ENCODE measurements at regions not wholly inside any gene's neighbourhood (a gene's known extent, or its start where the extent isn't known, plus 50 kb on each side); places are given as distances from the start of the nearest gene placed in this dataset.
"Not testable (repeated sequence)": the region's sequence is repeated elsewhere in the genome, so short reads cannot be mapped to it uniquely, and the experiment has no call there.

- no peak for DNase-seq (ENCODE audit: low read depth)
These were observed 701.7 kb upstream of the TMEM132C start for GRCh38 chr12:127565241-127565640.

DNA sequence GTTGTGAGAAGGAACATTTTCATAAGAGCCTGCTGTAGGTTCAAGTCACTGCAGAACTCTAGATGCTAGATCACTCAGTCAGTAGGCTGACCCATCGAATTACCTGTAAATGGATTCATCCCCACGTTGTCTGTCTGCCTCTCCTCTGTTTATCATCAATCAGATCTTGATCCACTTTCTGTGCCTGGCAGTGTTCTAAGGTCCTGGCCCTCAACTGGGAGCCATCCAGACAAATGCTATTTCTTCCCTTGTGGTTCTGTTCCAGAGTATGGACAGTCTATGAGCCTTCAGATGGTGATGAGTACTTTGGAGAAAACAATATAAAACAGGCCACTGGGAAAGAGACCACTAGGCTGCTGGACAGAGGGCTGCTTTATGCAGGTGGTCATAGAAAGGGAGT lies 699.4 kb upstream of the TMEM132C start:
- DNase-seq (ENCODE audit: low read depth) = no peak

DNA sequence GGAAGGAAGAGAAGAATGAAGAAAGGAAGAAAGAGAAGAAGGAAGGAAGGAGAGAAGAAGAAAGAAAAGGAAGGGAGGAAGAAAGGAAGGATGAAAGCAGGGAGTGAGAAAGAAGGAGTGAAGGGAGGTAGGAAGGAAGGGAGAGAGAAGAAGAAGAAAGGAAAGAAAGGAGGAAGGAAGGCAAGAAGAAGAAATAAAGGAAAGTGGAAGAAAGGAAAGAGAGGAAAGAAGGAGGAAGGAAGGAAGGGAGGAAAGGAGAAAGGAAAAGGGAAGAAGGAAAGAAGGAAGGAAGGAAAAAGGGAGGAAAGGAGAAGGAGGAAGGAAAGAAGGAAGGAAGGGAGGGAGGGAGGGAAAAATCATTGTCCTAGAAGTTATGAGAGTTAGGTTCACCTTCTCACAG lies 696.6 kb upstream of the TMEM132C start:
- no peak for DNase-seq (ENCODE audit: low read depth)

DNA sequence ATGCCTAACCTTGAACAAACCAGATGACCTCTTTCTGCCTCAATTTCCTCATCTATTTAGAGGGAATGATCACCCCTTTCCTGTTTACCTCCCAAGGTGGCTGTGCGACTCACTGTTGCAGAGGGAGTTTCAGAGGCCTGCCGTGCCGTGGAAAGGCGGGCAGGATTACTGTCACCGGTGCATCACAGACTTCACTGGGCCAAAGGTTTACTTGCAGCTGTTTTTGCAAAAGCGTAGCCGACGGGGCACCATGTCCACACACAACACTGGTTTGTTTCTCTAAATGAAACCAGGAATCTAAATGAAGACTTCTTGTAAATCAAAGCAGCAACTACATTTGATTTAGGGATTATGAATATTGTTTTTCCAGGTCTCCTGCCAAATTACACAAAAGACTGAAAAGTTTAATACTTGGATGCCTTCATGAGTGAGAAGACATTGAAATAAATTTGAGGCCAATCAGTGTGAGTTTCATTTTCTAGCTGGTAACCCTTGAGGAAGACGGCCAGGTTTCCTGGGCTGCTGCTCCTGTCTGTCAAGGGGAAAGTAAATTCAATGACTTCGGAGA lies 696.1 kb upstream of the TMEM132C start:
- DNase-seq (ENCODE audit: low read depth) = no peak

- DNase-seq (ENCODE audit: low read depth) = no peak
These were observed 695.4 kb upstream of the TMEM132C start for GRCh38 chr12:127571578-127571977.

- DNase-seq (ENCODE audit: low read depth) = no peak
These were observed 687.5 kb upstream of the TMEM132C start for GRCh38 chr12:127579446-127579845.

- DNase-seq (ENCODE audit: low read depth) = no peak
These were observed 684.9 kb upstream of the TMEM132C start for GRCh38 chr12:127582074-127582473.

GRCh38 chr12:127583041-127583440 lies 683.9 kb upstream of the TMEM132C start:
- no peak for DNase-seq (ENCODE audit: low read depth)

DNA sequence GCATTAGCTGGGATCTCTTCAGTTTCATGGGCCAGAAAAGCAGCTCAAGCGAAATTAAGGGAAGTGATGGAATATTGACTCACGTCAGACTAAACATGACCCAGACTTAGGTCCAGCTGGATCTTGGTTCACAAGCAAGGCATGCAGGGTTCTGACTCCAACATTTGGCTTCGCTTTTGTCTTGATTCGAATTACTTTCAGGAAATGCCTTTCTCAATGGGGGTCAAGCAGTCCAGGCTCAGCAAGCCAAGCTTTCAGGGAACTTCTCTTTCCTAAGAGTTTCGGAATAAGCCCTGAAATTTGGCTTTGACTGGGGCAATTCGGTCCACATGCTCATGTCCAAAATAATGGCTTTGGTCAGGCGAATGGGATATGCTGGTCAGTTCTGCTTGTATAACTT lies 678.7 kb upstream of the TMEM132C start:
- peak; percentile 87 for DNase-seq (ENCODE audit: low read depth)

DNA sequence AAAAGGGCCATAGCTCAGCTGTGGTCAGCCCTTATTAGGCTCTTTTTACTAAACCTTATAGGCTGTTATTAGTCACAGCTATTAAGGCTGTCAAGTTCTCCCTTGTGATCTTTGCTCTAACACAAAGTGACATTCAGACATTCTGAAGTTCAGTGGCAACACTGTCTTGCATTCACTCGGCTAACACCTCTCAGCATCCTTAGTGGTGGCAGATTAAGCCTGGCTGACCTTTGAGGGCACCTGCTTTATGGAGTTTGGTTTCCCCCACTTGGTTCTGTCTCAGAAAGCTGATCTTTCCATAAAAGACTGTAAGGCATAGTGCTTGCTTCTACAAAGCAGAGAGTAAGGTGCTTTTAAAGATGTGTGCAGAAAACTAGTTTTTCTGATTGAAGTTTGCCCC lies 677.4 kb upstream of the TMEM132C start:
- no peak for DNase-seq (ENCODE audit: low read depth)

GRCh38 chr12:127590868-127591267 lies 676.1 kb upstream of the TMEM132C start:
- DNase-seq (ENCODE audit: low read depth) = no peak

DNA sequence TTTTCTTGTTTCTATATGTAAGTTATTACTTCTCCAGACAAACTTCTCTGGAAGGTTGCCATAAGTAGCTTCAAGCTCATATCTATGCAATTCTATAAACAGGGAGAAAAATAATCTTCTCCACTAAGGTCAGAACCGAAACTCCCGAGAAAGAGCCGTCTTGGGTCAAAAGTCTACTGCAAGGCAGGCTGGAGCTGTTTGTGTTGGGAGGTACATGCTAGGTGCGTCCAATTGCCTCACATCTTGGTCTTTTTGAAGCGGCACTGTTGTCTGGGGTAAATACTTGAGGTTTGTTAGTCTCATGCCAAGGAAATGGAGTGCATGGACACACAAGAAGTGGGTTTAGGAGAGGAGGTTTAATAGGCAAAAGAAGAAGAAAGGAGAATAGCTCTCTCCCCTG lies 674.7 kb upstream of the TMEM132C start:
- DNase-seq (ENCODE audit: low read depth) = no peak

GRCh38 chr12:127594351-127594970 lies 672.5 kb upstream of the TMEM132C start:
- no peak for DNase-seq (ENCODE audit: low read depth)

DNA sequence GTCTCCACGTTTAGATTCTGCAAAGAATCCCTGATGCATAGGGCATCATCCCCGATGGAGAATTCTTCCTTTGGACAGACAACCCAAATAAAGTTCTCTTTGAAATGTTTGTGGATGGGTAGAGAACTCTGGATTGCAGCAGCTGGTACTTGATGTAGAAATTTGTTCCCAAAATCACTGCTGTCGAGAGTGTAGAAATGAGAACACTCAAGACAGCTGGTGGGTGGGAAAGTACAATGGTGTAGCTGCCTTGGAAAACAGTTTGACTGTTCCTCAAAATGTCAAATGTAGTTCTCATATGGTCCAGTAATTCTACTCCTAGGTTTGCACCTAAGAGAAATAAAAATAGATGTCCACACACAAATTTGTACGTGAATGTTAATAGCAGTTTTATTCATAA lies 671.5 kb upstream of the TMEM132C start:
- no peak for DNase-seq (ENCODE audit: low read depth)

GRCh38 chr12:127596891-127597290 lies 670.1 kb upstream of the TMEM132C start:
- DNase-seq (ENCODE audit: low read depth) = no peak

DNA sequence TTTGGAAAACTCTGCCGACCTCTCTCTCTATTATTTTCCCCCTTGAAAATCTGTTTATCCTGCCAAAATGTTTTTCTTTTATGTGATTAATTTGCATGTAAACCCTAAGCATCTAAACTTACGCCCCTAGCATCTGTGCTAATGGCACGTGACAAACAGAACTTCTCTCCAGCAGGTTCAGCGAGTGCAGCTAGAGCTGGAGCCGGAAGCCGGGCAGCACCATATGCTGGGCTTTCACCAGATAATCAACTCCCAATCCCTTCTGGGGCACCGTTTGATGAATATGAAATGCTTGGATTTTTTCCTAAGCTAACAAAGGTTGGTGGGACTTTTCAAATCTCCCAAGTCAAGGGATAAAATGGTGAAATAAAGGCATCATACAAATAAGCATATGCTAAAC lies 667.5 kb upstream of the TMEM132C start:
- no peak for DNase-seq (ENCODE audit: low read depth)

- DNase-seq (ENCODE audit: low read depth) = no peak
These were observed 666.8 kb upstream of the TMEM132C start for GRCh38 chr12:127600211-127600610.

GRCh38 chr12:127606476-127607015 lies 660.4 kb upstream of the TMEM132C start:
- no peak for DNase-seq (ENCODE audit: low read depth)

DNA sequence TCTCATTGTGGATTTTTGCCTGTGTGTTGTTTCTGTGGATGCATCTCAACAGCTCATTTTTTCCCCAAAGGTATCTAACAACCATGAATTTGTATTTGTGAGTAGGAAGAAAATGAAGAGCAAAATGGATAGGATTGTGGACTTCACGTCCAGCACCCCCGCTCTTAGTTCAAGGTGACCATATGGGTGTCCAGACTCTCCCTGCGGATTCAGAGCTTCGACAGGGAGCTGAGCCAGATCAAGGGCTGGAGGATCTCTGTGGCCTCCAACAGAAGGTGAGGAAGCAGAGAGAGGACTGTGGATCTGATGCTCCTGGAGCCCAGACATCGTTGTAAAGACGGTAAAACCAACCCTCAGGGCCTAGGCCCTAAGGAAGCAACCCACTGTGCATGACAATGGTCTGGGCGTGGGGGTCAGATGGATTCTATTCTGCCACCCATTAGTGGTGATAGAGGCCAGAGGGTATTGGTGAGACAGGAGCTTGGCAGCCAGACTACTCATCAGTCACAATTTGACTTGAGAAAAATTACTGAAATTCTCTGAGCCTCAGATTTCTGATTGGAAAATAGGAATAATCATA lies 659.7 kb upstream of the TMEM132C start:
- no peak for DNase-seq (ENCODE audit: low read depth)

- DNase-seq (ENCODE audit: low read depth) = not testable (repeated sequence)
These were observed 658.6 kb upstream of the TMEM132C start for GRCh38 chr12:127608359-127608758.

DNA sequence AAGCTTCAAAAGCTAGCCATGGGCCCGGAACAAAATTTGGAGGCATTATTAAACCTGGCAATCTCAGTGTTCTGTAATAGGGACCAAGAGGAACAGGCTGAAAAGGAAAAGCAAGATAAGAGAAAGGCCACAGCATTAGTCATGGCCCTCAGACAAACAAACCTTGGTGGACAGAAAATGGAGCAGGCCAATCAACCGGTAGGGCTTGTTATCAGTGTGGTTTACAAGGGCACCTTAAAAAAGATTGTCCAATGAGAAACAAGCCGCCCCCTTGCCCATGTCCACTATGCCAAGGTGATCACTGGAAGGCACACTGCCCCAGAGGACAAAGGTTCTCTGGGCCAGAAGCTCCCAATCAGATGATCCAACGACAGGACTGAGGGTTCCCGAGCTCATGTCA lies 653.9 kb upstream of the TMEM132C start:
- DNase-seq (ENCODE audit: low read depth) = no peak

DNA sequence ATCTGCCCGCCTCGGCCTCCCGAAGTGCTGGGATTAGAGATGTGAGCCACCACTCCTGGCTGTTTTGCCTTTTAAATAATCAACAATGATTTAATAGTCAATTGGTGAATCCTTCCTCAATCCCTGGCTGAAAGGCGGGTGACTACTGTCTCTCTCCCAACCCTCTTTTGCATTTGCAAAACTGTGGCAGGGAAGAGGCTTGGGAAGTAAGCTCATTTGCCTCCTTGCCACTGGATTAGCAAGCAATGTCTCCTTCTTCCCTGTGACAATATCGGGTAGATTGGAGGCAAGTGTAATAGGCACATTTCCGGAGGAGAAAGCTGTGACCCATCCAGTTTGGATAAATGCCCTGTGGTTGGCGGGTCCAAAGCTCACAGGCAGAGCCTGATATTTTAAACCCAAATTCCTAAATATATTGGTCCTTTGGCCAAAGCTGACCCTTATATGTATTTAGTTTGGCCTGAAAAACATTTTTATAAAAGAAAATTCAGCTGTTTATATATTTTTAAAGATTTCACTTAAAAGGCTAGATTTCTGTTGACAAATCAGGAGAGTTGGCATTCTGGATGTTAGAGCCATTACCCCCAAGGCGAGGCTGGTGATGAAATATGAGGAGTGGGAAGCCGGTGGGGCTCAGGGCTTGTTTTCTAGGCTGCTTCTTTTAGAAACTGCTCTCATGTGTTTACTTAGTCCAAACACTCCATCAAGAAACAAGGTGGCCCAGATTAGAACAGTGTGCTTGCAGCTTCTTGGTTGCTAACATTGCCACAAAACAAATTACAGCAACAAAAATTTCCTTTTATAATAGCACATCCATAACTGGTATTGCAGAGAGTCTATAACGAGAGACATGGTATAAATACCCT lies 646.9 kb upstream of the TMEM132C start:
- DNase-seq (ENCODE audit: low read depth) = no peak
